GM13976 (cell line): ENCODE measurements at regions not wholly inside any gene's neighbourhood (a gene's known extent, or its start where the extent isn't known, plus 50 kb on each side); places are given as distances from the start of the nearest gene placed in this dataset.

ENCODE experiments used
- DNase-seq: peaks from one replicate; pipeline ENCODE4 v3.0.0; 2012; ENCODE audit warnings: low spot score
- in situ Hi-C: fragments of 300-500 bp; cut with MboI; formaldehyde crosslinking; loops from one replicate; pipeline ENCODE4 v1.12.0; 2022; ENCODE audit warnings: low sequenced_read_pairs, mixed read lengths, inconsistent platforms; ENCODE audit not compliant: unreplicated experiment
- TF ChIP-seq, protein P1 (sequence below): IDR thresholded peaks from 2 replicates; pipeline ENCODE4 v1.5.1; 2012; ENCODE audit warnings: borderline replicate concordance, mild to moderate bottlenecking; ENCODE audit not compliant: insufficient read depth; ENCODE audit errors: extremely low read depth, missing control alignments, control extremely low read depth

DNA sequence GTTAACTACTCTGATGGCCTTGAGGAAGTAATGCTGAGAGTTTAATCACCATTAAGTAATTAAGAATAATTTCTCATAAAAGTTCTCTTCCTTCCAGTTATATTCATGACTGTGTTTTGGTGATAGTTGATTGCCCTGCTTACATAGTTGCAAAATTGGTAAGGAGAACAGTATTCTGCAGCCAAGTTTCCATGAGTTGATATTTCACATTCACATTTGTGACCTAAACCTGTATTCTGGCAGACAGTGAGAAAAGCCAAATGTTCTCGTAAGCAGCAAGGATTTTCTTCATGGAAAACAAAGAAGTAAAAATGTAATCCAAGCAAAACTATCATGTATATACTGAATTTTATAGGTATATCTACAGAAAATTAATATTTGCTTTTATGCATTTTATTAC is 187.8 kb upstream of the NUDT6 start:
- in situ Hi-C loops = loop anchor here (25.0 kb wide), 2 partner anchors 452 to 552 kb away; no protein-coding TSS in a partner anchor
- no peak for DNase-seq
- TF ChIP-seq, protein P1, sequence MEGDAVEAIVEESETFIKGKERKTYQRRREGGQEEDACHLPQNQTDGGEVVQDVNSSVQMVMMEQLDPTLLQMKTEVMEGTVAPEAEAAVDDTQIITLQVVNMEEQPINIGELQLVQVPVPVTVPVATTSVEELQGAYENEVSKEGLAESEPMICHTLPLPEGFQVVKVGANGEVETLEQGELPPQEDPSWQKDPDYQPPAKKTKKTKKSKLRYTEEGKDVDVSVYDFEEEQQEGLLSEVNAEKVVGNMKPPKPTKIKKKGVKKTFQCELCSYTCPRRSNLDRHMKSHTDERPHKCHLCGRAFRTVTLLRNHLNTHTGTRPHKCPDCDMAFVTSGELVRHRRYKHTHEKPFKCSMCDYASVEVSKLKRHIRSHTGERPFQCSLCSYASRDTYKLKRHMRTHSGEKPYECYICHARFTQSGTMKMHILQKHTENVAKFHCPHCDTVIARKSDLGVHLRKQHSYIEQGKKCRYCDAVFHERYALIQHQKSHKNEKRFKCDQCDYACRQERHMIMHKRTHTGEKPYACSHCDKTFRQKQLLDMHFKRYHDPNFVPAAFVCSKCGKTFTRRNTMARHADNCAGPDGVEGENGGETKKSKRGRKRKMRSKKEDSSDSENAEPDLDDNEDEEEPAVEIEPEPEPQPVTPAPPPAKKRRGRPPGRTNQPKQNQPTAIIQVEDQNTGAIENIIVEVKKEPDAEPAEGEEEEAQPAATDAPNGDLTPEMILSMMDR = no peak

DNA sequence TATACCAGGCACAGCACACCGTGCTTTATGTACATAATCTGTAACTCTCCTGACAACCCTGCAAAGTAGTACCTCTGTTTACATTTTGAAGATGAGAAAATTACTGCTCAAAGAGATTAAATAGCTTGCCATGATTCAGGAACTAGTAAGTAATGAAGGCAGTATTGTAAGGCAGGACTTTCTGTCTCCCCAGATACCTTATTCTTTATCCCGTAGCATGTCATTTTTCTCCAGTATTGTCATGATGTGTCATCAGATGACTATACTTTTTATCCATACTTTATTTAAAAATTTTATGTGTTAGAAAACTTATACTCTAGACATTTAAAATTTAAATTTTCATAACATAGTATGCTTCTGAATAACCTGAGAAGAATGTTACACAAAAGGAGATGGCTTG is 188.3 kb upstream of the NUDT6 start:
- TF ChIP-seq, protein P1 = no peak
- DNase-seq = no peak
- in situ Hi-C loops = loop anchor here (25.0 kb wide), 2 partner anchors 452 to 552 kb away; no protein-coding TSS in a partner anchor

DNA sequence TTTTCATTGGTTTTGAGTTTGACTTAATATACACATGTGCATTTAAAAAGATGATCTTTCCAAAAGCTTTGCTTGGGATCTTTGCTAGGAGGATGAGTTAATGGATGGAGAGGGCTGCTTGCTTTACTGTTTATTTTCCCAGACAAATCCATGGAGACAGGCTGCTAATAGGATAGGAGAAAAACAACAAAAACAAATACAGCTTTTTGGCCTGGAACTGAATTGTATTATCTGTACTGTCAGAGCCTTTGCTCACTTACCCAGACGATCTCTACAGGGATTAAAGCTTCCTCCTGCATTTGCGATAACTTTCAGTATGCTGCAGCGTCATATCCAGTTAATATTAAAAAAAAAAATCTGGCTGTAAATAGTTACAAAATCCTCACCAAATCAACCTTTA is 190.8 kb upstream of the NUDT6 start:
- TF ChIP-seq, protein P1 = no peak
- in situ Hi-C loops = loop anchor here (25.0 kb wide), 2 partner anchors 449 to 549 kb away; no protein-coding TSS in a partner anchor
- no peak for DNase-seq

DNA sequence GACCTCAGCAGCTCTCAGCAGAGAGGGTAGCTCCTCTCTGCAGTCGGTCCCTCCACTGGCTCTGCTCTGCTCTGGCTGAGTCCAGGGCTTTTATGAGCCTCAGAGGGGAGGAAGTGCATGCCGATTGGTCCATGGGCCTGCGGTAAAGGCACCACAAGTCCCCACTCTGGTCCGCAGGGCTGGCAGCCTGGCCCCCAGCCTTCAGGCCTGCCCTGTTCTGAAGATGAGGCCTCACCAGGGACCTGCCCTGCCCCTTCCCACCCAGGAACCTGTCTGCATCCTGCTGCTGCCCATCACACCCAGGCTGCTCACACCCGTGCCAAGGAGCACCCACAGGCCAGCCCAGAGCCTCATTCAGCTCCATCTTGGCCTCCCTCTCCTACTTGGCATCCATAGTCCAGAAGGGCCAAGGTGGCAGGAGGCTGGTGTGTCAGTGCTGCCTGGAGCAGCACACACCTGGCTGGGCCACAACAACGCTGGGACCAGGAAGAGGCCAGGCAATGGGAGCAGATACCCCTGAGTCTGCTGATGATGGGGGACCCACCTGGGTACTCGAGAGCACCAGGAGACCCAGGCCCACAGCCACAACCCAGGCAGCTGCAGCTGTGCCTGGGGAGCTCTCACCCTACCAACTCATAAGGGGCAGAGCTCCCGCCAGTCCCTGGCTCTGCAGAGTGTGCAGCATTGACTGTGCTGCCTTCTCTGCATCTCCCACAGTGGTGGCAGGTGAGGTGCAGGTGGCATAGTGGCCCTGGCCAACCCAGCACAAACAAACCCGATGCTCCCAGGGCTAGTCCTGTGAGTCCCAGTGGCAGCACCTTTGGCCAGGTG is 191.9 kb upstream of the NUDT6 start:
- DNase-seq = no peak
- in situ Hi-C loops = loop anchor here (25.0 kb wide), 2 partner anchors 448 to 548 kb away; no protein-coding TSS in a partner anchor
- TF ChIP-seq, protein P1 = no peak

DNA sequence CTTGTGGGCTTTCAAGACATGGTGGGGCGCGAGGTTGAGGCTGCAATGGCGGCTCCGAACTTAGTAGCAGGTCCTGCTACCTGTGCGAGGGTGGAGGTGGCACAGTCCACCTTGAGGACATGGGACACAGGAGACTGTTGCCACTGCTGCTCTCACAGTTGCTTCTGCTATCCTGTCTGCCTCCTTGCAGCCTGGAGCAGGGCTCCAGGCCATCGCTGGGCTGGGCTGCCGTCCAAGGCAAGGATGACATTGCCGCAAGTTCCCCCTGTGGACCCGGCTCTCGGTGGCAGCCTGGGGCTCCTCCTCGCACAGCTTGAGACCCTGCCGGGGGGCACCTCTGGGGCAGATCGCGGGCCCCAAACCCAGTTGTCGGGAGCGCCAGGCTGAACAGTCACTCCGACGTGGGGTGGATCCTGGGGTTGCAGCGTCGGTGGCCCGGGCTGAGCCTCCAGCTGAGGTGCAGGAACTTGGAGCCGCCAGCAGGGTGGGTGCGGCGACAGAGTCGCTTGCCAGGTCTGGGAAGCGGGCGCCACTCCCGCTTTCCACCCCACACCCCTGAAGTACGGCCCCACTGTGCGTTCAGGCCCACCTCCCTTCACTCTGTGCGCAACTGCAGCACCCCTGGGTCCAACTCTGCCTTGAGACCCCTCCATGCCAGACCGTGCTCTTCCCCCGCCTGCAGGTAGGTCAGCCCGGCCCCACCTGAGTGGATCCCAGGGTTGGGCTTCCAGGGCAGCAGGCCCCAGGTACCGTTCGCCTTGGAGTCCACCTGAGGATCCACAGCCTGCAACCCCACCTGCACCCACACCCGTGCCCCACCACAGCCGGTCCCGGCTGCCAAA is 192.7 kb upstream of the NUDT6 start:
- DNase-seq = no peak
- in situ Hi-C loops = loop anchor here (25.0 kb wide), 2 partner anchors 447 to 547 kb away; no protein-coding TSS in a partner anchor
- TF ChIP-seq, protein P1 = no peak

DNA sequence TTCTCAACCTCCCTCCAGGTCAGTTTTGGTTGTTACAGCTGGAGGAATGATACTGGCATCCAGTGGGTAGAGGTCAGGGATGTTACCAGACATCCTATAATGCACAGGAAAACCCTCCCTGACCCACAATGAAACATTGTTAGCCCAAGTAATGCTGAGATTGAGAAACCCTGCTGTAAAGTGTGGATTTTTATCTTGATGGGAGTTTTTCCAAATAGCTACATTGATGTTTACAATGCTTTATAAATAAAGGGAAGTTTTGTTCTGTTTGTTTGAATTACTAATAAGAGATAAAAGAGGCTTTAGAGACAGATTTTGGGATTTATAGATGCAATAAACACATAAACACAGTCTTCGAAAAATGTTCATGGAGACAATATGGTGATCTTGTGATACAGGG is 194.0 kb upstream of the NUDT6 start:
- DNase-seq = no peak

More for the DNA sequence above, 194.0 kb upstream of the NUDT6 start:
- in situ Hi-C loops = loop anchor here (25.0 kb wide), 2 partner anchors 446 to 546 kb away; no protein-coding TSS in a partner anchor
- TF ChIP-seq, protein P1 = no peak
